Fibroblast of villous mesenchyme (primary cell): ENCODE measurements at regions not wholly inside any gene's neighbourhood (a gene's known extent, or its start where the extent isn't known, plus 50 kb on each side); places are given as distances from the start of the nearest gene placed in this dataset.
A peak's percentile ranks its signal among the peaks of the same experiment; 100 is the strongest.
"Not testable (repeated sequence)": the region's sequence is repeated elsewhere in the genome, so short reads cannot be mapped to it uniquely, and the experiment has no call there.

Source experiments
- DNase-seq: peaks from one replicate; pipeline ENCODE4 v3.0.0-alpha.2; 2010; ENCODE audit warnings: low read depth
- H3K4me3 ChIP-seq: 2 replicates; pipeline ENCODE4 v1.5.1; 2011; ENCODE audit warnings: low read depth, mild to moderate bottlenecking, low read length
- TF ChIP-seq, protein P1 (sequence below): IDR thresholded peaks from 2 replicates; pipeline ENCODE4 v1.5.1; 2012; ENCODE audit warnings: low read depth, mild to moderate bottlenecking, low read length; ENCODE audit not compliant: insufficient read depth

- TF ChIP-seq, protein P1, sequence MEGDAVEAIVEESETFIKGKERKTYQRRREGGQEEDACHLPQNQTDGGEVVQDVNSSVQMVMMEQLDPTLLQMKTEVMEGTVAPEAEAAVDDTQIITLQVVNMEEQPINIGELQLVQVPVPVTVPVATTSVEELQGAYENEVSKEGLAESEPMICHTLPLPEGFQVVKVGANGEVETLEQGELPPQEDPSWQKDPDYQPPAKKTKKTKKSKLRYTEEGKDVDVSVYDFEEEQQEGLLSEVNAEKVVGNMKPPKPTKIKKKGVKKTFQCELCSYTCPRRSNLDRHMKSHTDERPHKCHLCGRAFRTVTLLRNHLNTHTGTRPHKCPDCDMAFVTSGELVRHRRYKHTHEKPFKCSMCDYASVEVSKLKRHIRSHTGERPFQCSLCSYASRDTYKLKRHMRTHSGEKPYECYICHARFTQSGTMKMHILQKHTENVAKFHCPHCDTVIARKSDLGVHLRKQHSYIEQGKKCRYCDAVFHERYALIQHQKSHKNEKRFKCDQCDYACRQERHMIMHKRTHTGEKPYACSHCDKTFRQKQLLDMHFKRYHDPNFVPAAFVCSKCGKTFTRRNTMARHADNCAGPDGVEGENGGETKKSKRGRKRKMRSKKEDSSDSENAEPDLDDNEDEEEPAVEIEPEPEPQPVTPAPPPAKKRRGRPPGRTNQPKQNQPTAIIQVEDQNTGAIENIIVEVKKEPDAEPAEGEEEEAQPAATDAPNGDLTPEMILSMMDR = peak; percentile 80
- H3K4me3 ChIP-seq = no peak overlapping the region
- DNase-seq = peak; percentile 63
These were observed 99.9 kb downstream of the ANKRD18B start for GRCh38 chr9:33623658-33624586.

DNA sequence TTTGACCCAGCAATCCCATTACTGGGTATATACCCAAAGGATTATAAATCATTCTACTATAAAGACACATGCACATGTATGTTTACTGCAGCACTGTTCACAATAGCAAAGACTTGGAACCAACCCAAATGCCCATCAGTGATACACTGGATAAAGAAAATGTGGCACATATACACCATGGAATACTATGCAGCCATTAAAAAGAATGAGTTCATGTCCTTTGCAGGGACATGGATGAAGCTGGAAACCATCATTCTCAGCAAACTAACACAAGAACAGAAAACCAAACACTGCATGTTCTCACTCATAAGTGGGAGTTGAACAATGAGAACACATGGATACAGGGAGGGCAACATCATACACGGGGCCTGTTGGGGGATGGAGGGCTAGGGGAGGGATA is 104.3 kb downstream of the ANKRD18B start:
- H3K4me3 ChIP-seq, DNase-seq: not testable (repeated sequence)

DNA sequence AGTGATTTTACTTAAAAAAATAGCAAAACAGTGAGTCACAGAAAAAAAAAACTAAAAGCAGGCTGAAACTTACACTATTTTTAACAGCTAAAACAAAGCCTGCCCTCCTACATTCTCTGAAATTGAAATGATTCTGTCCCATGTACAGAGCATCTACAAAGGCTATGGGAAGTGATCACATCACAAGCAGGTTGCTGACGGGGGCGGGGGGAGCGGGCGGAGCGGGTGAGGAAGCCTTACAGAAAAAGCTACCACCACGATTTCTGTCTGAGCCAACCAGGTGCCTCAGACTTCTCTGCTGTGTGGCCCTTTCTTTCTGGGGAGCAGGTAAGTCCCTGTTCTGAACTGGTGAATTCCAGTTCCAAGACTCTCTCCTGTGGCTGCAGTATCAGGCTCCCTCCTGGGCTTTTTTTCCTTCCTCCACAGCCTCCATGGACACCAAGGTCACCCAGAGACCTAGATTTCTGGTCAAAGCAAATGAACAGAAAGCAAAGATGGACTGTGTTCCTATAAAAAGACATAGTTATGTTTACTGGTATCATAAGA is 104.9 kb downstream of the ANKRD18B start:
- H3K4me3 ChIP-seq = no peak overlapping the region
- TF ChIP-seq, protein P1 = no peak
- no peak for DNase-seq

DNA sequence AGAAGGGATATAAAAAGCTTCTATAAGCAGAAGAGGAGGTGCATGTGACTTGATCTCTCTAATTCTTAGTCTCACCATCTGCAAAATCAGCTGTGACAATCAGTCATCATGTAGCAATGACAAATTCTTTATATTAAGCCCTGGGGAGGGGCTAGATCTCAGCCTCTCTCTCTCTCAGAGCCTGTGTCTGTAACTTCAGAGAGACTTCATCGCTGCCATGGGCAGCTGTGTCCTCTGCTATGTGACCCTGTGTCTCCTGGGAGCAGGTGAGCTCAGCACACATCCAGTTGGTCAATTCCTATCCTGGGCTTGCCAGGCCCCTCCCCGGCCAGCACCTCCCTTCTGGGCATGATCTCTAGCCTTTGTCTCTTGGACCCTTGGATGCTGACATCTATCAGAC is 109.6 kb downstream of the ANKRD18B start:
- DNase-seq = no peak
- TF ChIP-seq, protein P1 = no peak
- no peak overlapping the region for H3K4me3 ChIP-seq

- TF ChIP-seq, protein P1 = no peak
- DNase-seq = no peak
- H3K4me3 ChIP-seq = no peak overlapping the region
These were observed 113.8 kb downstream of the ANKRD18B start for GRCh38 chr9:33637881-33638280.

GRCh38 chr9:33638391-33638915 is 114.4 kb downstream of the ANKRD18B start:
- no peak for DNase-seq
- H3K4me3 ChIP-seq = no peak overlapping the region
- TF ChIP-seq, protein P1 = no peak

DNA sequence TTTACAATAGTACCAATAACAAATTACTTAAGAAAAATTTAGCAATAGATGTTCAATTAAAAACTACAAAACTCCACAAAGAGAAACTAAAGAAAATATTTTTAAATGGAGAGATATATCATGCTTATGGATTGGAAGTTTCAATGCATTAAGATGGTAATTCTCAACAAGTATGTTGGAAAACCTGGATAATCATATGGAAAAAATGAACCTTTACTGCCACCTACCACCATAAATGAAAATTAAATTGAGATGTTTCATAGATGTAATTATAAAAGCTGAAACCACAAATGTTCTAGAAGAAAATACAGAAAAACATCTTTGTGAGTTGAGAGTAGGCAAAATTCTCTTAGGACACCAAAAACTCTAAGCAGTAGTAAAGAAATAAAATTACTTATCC is 121.7 kb downstream of the ANKRD18B start:
- TF ChIP-seq, protein P1 = no peak
- no peak overlapping the region for H3K4me3 ChIP-seq
- no peak for DNase-seq
